C4-2B (cell line): ENCODE measurements at regions not wholly inside any gene's neighbourhood (a gene's known extent, or its start where the extent isn't known, plus 50 kb on each side); places are given as distances from the start of the nearest gene placed in this dataset.

Experiments
- CTCF ChIP-seq: fragments of 450-650 bp; conservative IDR thresholded peaks from 2 replicates; pipeline ENCODE4 v1.5.1; 2017; ENCODE audit warnings: mild to moderate bottlenecking
- ZFX ChIP-seq: fragments of 450-650 bp; IDR thresholded peaks from 2 replicates; pipeline ENCODE4 v1.6.1; 2017

GRCh38 chr11:128213461-128213860 lies 373.9 kb downstream of the ETS1 start:
- TF ChIP-seq CTCF = no peak
- no peak for TF ChIP-seq ZFX
